ENCODE measurements at regions not wholly inside any gene's neighbourhood (a gene's known extent, or its start where the extent isn't known, plus 50 kb on each side); places are given as distances from the start of the nearest gene placed in this dataset.

DNA sequence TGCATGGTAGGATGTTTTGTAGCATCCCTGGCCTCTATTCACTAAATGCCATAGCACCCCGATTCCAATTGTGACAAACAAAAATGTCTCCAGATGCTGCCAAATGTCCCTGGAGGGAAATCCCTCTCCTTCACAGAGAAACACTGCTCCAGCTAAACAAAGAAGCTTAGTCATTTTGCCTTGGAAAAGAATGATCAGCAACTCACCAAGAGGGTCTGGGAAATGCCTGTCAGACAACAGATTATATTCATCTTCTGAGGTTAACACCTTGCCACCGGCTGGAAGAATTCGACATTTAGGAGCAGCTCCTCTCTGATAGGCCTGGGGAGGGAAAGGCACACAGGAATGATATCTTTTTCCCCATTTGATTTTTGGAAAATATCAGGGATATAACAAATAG lies 84.4 kb downstream of the NIBAN1 start:
- TF ChIP-seq, protein P1, sequence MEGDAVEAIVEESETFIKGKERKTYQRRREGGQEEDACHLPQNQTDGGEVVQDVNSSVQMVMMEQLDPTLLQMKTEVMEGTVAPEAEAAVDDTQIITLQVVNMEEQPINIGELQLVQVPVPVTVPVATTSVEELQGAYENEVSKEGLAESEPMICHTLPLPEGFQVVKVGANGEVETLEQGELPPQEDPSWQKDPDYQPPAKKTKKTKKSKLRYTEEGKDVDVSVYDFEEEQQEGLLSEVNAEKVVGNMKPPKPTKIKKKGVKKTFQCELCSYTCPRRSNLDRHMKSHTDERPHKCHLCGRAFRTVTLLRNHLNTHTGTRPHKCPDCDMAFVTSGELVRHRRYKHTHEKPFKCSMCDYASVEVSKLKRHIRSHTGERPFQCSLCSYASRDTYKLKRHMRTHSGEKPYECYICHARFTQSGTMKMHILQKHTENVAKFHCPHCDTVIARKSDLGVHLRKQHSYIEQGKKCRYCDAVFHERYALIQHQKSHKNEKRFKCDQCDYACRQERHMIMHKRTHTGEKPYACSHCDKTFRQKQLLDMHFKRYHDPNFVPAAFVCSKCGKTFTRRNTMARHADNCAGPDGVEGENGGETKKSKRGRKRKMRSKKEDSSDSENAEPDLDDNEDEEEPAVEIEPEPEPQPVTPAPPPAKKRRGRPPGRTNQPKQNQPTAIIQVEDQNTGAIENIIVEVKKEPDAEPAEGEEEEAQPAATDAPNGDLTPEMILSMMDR (IDR thresholded peaks at IDR 0.05; ENCODE audit: low read length, missing control alignments), result no peak
- peak; percentile 36 for DNase-seq (ENCODE audit: low read depth)
- H3K4me3 ChIP-seq (replicated peaks; ENCODE audit: low read depth, low read length), result no peak overlapping the region

DNA sequence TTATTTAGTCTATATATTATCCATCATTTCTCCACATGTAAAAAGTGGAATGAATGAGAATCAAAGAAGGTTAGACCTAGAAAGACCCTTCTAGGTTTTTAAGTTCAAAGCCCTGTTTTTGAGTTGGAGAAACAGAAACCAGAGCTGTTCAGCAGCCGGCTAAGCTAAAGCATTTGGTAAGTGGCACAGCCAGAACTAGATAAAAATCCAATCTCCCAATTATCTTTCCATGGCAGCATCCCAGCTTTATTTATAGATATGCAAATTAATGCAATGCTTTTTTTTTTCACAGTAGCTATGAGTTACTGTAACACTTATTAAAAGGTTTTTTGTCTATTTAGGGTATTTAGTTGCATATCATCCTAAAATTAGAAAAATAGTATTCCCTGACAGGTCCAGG lies 85.1 kb downstream of the NIBAN1 start:
- no peak overlapping the region for H3K4me3 ChIP-seq (replicated peaks; ENCODE audit: low read depth, low read length)
- TF ChIP-seq, protein P1 (IDR thresholded peaks at IDR 0.05; ENCODE audit: low read length, missing control alignments), result no peak
- no peak for DNase-seq (ENCODE audit: low read depth)

DNA sequence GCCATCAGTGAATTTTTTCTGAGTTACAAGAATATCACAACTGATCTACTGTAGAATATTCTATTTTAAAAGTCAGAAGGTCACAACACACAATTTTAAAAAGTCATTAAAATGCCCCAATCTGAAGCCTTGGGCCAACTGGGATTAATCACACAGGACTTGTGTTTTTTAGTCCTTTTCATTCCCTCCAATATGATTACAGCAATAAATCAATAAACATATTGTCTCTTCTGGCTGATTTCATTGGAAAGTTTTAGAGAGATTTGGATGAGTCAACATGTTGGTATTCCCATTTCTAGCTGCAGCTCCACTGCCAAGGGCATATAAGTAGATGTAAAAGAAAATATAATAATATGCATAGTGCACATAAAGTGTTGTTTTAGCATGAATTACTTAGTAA lies 85.8 kb downstream of the NIBAN1 start:
- no peak overlapping the region for H3K4me3 ChIP-seq (replicated peaks; ENCODE audit: low read depth, low read length)
- DNase-seq (ENCODE audit: low read depth), result peak; percentile 63
- TF ChIP-seq, protein P1 (IDR thresholded peaks at IDR 0.05; ENCODE audit: low read length, missing control alignments), result no peak

DNA sequence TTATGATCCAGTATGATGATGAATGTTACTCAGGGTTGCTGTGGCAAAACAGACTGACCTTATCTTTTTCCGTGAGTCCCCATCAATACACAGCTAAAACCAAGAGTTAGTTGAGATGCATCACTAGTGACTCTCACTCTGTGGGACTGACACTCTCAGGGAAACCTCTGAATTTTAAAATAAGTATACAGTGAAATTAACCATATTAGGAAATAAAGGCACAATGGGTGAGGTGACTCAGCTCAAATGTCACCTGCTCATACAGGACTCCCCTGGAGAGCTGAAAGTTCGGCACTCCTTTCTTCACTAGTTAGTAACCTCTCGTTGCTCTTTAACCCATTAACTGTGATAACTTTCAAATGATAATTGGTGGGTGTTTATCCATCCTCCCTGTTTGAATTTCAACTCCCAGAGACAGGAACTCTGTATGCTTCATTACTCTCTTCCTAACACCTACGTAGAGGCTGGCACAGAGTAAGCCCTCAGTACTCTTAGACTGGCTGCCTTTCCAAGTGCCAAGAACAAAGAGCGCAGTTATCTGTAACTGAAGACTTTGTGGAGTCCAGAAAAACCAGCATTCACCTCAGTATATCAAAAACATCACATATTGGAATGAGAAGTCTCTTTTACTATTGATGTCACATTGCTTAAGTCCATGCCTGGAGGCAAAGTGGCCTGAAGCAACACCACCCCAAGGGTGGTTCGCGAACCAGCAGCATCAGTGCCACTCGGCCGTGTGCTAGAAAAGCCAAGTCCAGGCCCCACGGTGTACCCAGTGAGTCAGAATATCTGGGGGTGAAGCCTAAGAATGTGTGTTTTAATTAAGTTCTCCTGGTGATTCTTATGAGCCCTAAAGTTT lies 91.1 kb downstream of the NIBAN1 start:
- TF ChIP-seq, protein P1 (IDR thresholded peaks at IDR 0.05; ENCODE audit: low read length, missing control alignments), result no peak
- DNase-seq (ENCODE audit: low read depth), result peak; percentile 51
- H3K4me3 ChIP-seq (replicated peaks; ENCODE audit: low read depth, low read length), result no peak overlapping the region

DNA sequence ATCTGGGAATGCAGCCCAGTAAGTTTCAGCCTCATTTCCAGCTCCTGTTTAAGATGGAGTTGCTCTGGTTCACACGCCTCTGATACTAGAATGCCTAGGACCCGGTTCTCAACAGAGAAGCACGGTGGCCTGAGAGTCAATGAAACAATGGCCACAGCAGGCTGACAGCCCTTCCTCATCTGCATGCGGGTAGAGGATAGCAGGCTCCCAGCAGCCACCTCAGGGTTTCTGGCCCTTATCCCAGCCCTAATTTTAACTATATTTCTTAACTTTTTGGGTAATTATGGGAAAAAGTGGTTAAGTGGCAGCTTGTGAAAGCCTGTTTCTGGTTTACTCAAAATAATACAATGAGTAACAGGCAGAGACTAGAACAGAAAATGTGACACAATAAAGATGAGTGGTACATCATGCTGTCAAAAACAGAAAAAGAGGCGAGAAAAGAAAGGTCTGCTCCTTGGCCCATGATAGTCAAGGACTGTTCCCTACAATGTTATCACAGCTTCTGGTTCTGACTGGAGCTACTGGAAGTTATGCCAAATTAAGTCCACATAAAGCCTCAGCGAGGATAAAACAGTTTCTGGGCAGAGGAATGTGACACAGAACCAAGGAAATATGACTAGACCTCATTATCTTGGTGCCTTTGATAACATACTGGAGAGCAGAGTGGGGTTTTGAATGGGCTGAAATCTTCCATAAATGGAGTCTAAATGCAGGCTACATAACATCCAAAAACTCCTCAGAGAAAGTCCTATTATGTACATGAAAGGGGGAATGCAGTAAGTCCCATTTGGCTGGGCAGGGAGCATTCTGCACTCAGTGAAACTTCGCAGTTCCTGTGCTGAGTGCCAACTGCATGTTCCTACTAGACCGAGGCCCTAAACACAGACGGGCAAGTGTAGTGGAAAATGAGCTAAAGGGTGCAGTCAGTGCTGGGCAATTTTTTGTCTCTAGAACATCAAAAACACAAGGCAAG lies 92.1 kb downstream of the NIBAN1 start:
- peak; percentile 91 for DNase-seq (ENCODE audit: low read depth)
- H3K4me3 ChIP-seq (replicated peaks; ENCODE audit: low read depth, low read length), result no peak overlapping the region
- TF ChIP-seq, protein P1 (IDR thresholded peaks at IDR 0.05; ENCODE audit: low read length, missing control alignments), result no peak

DNA sequence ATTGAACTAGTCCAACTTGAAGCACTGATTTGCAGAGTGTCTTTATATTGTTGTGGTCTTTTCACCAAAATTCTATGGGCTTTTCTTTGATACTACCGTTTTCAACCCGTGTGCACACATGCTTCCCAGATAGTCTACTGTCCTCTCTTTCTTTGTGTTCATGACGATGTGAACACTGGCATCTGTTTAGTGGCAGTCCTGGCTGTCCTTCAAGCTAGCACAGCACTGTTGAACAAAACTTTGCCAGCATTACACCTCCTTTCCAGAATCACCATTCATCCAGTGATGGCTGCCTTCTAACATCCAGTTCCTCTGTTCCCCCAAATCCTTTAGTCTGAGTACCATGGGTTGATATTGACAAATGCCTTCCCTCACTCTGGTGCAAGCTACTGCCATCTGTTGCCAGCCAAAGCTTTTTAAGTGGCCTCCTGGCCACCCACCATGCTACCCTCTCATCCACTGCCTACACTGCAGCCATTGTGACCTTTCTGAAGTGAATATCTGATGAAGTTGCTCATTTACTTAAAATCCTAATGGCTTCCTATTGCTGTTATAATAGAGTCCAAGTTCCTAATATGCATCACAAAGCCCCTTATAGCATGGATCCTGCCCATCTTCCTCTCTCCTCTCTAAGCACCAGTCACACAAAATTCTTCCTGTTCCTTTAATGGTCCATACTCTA lies 94.3 kb downstream of the NIBAN1 start:
- H3K4me3 ChIP-seq (replicated peaks; ENCODE audit: low read depth, low read length), result no peak overlapping the region
- no peak for DNase-seq (ENCODE audit: low read depth)
- TF ChIP-seq, protein P1 (IDR thresholded peaks at IDR 0.05; ENCODE audit: low read length, missing control alignments), result no peak

Measured in fibroblast of pulmonary artery (primary cell).